Brain pericyte (primary cell): ENCODE measurements at regions not wholly inside any gene's neighbourhood (a gene's known extent, or its start where the extent isn't known, plus 50 kb on each side); places are given as distances from the start of the nearest gene placed in this dataset.

Source experiments
- DNase-seq: peaks from one replicate; pipeline ENCODE4 v3.0.0-alpha.2; 2012; ENCODE audit warnings: low read depth, low spot score

DNA sequence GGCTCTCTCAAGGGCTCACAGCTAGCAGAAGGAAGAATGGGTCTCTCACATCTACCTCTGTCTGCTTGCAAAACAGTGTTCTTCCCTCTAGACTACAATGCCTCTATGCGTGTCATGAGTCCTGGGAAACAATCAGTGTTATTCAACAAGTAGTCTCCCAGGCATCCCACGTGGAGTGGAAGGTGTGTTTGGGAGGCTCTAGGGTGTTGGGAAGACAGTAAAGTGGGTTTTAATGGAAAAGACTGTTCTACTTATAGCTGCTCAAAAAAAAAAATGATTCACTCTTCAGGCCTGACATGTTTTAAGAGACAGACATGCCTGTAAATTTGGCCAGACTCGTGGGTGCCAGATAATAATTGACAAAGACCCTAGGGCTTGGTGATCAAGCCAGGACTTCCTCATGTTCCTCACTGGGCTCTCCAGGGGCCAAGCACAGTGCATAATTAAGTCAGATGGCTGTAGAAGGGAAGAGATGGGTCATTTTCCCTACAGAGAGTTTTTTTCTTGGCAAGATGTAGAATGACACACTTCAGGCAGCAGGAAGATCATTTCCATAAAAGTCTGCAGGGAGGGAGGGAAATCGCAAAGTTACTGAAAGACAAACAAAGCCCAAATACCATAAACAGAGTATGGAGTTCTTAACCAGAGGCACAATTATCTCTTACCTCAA is 246.4 kb downstream of the ACTL7B start:
- DNase-seq = no peak

DNA sequence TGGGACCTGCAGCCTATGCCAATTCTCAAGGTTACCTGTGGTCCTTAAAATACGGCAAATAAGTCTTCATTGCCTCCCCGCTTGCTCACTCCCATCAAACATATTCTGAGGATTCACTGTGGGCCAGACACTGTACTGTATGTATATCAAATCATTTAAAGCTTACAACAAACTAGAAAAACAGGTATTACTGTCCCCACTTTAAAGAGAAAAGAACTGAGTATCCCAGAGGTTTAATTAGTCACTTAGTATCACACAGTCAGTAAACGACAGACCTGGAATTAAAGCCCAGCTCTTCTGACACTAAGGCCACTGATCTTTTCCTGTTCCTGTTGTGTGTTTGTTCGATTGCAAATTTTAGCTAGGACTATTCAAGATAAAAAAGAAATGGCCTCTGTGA is 248.2 kb downstream of the ACTL7B start:
- no peak for DNase-seq

DNA sequence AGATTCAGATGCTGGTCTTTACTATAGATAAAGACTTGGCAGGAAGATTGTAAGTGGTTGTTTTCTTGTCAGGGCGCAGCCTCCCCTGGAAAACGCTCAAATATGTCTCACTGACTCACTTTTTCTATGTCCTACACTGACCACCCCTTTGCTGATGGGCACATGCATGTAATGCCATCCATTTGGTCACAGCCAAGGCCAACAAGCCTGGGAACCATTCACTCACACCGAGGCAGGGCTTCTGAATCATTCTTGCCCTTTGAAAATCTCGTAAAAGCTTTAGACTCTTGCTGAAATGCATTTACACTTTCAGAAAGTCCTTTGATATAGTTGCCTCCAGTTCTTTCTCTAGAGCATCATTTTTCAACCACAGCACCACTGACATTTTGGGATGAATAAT is 249.4 kb downstream of the ACTL7B start:
- no peak for DNase-seq

DNA sequence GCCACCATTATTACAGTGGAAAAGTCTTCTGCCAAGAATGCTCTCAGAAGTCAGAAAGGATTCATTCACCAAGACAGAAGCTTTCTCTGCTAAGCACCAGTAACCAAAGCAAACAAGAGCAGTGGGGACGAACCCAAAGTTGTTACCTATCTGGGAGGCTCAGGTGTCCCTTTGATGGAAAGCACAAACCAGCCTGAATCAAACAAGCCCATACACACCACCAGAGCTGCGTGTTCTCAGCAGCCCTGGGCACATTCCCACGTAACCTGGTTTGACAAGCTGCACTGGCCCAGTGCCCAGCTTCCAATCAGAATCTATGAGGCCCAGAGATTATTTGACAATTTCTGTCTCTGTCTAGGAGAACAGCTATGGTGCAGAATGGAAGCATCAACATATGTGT is 252.6 kb downstream of the ACTL7B start:
- no peak for DNase-seq

DNA sequence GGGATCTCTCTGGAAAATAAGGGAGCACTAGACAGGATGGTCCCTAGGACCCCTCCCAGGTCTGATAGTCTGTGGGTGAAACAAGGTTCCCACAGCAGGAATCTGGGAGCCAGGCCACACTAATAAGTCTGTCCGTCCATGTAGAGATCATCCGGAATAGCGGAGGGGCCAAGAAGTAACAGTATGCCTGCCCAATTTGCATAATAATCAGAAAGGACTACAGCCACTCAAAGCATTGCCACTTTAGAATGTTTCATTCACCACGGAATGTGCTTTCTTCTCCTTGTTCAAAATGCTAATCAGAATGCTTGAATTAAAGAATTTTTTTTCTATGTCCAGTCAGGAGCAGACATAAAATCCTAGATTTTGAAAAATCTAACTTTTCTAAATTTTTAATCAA is 254.9 kb downstream of the ACTL7B start:
- no peak for DNase-seq

DNA sequence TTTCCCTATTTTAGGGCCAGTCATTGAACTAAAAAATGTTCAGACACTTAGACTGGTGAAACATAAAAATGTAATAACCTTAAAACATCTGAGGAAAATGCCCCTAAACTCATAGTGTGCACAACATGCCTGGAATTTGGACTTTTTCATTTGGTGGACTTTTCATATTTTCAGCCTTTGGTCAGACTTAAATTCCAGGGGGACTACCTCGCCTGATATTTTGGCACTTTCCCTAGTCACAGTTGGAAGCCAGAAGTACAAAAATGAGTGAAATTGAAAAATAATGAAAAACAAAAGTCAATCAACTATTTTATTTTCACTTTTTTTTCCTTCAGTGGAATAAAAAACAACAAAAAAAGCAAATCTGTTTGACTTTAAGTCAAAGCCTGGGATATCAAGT is 256.2 kb downstream of the ACTL7B start:
- DNase-seq = no peak

DNA sequence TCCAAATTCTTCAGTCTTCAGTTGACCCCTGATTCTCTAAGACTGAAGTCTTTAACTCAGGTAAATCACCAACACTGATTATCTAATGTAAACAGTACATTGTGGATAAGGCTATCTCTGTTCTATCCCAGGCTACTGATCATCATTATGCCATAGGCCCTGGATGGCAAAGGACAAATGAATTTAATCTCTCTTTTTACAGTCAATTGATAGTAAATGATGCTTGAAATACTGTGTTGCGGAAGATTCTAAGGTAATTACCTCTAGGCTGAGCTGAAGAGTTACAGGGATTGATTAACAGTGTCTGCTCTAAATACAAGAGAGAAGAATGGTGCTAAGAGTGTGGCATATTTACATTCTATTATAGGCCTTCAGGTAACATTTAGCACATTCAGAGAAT is 264.7 kb downstream of the ACTL7B start:
- DNase-seq = no peak

DNA sequence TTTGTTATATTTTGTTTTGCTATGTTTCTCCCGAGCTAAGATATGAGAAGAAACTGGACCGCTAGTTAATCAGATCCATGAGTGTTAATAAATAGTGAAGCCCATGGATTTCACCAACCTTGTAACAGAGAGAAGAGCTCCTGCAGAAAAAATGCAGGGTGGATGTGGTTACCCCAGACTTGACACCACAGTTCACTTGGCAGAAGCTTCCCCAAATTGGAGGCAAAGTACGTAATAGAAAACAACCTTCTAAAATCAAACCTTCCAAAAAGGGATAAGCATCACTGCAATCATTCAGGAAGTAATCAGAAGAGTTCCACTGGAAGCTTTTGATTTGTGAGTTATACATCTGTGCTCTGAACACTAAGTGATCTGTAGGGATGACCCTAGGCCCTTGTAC is 267.5 kb downstream of the ACTL7B start:
- DNase-seq = no peak

DNA sequence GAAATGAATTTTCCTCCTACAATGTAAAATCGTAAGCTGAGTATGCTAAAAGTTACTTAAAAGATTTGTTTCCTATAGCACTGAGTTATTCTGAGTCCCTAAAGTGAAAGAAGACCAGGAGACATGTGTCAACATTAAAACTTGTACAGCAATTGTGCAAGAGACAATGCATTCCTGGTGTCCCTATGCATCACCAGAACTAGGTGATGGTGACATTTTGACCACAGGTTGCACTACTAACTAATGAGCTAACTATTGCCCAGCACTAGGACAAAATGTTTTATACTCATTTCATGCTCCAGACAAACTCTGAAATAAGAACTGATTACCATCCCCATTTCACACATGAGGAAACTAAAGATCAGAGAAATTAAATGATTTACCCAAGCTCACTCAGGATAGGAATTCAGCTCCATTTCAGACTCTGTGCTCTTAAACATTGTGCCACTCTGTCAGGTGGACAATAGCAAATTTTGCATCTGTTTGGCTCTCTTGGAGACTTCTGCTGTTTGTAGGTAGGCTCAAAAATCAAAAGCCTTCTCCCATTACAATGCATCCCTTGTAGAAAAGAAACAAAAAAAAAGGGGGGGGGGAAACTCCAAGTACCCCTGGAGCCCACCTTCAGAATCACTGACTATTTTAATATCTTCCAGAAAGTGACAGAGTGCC is 269.2 kb downstream of the ACTL7B start:
- no peak for DNase-seq

DNA sequence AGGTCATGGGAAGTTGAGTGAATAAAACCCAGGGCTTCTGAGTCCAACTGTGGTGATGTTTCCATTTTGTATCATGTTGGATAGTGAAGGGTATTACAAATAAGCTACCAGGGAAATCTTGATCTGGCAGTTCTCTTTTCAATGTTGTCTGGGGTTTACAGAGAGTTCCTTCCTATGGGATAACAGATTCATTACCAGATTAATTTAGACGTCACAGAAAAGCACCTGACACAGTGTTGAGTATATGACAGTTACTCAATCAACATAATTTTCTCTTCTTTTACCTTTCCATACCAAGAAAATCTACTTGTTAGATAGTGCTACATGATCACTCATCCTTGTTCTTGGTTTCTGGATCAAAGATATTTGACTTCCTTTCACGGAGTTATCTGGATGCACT is 270.9 kb downstream of the ACTL7B start:
- DNase-seq = no peak

DNA sequence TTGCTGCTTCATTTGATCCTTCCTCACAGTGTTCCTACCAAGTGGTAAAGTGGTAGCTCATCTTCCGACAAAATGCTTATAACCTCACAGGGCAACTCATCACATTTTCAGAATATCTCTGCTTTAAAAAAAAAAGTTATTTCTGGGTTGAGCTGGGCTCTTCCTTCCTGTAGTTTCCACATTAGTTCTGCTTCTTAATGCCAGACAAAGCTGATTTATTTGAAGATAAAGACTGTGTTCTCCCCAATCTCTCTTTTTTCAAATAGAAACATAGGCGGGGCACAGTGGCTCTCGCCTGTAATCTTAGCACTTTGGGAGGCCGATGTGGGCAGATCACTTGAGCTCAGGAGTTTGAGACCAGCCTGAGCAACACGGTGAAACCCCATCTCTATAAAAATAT is 273.1 kb downstream of the ACTL7B start:
- no peak for DNase-seq

DNA sequence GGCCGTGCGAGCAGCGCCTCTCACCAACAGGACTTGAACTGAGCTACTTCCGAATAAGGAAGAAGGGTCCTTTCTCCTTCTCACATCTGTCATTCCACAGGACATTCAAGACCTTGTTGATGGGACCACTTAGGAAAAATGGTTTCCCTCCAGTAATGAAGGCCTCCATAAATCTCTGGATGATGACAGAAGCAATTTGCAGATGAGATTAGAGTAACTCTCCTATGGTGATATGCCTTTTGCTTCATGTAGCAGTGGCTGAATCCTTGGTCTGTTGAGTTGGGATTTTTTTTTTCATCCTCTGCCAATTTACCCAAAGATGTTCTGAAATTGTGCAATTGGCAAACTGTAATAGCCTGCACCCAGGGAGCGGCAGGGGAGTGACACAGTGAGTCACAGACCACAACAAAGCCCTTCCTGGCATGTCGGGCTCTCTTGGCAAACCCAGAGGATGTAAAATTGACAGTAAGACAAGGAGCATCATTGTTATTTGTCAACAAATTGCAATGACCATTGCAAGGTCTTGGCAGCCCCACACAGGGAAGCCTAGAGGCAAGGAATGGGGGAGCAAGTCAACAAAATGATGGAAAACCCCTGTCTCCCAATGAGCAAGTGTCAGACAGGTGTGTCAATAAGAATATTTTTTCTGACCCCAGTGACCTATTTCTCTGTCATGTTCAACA is 275.9 kb downstream of the ACTL7B start:
- no peak for DNase-seq

DNA sequence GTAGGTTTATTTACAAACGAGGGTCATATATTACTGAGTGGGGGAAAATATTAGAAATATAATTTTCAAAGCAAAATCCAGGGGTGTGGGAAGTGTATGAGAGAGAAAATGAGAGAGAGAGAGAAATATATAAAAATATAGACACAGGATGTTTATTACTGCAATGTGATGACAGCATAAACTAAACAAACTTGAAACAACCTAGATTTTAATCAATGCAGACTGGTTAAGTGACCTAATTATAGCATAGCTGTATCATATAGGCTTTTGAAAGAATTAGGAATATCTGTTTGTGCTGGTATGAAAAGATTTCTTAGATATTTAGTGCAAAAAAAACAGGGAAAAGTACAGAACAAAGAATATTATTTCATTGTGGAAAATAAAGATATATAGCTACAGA is 280.5 kb downstream of the ACTL7B start:
- DNase-seq = no peak

DNA sequence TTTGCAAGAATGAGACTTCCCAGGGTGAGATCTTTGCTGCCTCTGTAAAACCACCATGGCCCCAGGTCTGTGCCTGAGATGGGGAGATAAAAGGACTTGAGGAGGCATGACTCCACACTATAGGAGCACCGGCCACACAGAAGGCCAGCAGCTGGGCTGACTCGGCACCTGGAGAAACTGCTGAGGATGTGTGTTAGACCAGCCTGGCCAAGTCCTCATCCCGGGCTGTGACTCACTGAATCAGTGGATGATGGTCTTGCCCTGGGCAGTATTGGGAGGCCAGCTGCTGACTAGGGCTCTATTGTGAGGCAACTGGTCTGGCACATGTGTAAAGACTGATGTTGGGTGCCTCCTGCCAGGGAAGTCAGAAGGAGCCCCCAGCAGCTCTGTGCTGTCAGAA is 286.2 kb downstream of the ACTL7B start:
- no peak for DNase-seq

DNA sequence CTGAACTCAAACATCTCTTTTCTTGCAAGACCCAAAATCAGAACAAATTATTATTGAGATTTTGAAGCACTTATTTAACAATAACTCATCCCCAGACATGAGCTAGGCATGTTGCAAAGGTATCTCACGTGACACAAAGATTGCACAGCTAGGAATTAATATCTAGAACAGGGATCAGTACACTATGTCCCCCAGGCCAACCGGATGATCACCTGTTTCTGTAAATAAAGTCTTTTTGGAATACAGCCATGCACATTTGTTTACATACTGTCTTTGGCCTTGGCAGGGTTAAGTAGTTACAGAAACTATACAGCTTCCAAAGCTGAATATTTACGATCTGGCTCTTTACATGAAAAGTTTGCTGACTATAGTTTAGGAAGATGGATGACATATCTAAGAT is 287.7 kb downstream of the ACTL7B start:
- no peak for DNase-seq

DNA sequence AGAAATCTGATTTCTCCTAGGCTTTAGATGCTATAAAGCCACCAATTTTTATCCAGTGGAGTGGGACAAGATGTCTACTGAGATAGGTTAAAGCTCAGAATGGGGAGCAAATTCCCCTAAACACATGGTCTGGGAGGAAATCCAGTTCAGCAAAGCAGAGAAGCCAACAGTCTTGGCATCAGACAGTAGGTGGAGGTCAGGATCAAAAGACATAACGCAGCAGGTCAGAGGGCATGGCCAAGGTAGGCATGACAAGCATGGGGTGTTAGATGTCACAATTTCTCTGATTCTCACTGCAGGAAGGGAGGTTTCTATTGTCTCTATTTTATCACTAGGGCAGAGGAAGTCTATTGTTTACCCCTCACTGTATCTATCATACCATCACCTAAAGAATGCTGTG is 288.2 kb downstream of the ACTL7B start:
- no peak for DNase-seq

DNA sequence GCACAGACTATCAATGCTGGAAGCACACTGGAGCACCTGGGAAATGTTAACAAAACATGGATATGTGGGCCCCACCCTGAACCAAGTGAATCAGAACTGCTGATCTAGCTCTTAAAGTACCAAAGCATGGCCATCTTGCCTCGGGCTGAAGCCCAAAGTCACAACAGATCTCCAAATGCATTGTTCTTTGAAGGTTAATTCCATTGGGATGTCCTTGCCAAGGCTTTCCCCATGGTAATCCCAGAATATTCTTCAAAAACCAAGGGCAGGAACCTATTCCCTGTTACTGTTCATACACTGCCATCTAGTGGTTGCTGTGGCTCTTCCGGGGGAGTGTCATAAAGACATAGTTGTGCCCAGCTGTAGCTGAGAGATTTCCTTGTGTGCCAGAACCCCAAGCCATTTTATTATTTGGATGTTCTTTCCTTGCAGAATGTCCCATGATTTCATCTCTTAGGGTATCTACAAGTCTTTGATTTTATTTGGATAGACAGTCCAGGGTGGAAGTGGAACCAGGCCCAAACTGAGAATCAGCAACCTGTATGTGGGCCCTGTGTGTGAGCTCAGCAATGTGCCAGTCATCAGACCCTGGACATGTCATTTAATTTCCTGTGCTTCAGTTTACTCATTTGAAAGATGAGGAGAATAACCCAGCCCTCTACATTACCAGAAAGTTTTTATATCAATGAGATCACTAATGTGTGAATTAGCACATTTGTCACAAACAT is 290.0 kb downstream of the ACTL7B start:
- peak; percentile 27 for DNase-seq

DNA sequence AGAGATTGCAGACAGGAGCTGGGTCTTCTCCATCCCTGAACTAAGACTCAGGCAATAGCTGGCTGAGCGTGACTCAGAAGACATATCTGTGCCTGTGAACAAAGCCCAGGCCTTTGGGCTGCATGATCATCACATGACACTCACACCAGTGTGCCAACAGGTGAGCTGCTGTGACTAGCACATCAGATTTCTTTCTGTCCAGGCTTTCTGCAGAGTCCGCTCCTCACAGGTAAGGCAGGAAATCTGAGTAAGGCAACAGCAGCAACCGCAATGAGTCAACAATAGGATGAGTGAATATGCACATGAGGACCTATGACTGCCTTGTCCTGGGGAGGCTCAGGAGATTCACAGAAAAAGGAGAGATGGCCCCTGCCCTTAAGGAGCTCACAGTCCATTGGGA is 293.6 kb downstream of the ACTL7B start:
- DNase-seq = no peak

DNA sequence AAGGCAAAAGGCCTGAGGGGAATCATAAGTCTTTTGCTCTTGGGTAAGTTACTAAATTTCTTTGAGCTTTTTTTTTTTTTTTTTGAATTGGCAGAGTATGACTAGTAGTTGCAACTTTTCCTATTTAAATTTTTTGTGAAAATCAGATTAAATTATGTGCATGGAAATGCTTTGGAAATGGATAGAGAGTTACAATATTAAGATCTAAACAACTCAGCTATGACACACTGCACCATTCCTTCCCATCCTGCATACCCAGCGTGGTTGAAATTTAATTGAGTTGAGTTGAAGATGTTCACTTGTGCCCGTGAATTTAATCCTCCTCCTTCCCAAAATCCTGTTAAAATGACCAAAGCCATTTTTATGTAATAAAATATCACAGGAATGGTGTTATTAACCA is 296.4 kb downstream of the ACTL7B start:
- DNase-seq = no peak

DNA sequence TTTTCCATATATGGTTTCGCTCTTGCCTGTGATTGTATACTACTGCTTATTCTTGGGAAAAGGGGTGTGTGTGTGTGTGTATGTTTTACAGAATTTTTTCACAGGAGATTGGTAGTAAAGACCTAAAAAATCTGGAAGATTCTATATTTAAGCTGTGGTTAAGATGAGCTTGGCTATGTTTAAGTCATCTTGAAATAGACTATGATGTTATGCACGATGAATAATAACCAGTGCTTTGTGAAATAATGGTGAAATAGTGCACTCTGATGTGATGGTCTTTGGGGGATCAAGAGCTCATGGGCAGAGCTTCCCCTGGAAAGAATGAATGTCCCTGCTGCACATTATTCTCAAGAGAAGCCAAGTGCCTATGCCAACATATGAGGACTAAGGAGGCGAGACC is 301.0 kb downstream of the ACTL7B start:
- no peak for DNase-seq

DNA sequence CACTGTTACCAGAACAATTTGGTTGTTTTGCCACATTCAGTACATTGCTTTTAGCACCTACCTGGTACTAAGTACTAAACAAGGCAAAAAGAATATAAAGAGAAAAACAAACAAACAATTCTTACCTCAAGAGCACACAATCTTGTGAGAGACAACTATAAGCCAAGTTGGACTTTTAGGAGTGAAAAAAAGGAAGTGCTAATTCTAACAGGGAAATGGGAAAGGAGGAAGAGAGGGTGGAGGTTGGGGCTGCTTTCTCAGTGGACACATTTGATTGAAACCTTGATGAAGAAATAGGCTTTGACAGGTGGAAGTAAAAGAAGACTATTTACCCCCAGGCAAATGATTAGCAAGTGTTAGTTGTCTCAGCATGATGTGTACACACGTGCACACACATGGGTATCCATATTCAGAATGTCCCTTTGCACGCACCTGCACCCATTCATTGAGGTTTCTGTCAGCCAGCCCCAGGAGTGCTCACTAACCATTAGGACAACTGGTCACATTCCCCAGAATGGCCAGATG is 302.6 kb downstream of the ACTL7B start:
- no peak for DNase-seq

DNA sequence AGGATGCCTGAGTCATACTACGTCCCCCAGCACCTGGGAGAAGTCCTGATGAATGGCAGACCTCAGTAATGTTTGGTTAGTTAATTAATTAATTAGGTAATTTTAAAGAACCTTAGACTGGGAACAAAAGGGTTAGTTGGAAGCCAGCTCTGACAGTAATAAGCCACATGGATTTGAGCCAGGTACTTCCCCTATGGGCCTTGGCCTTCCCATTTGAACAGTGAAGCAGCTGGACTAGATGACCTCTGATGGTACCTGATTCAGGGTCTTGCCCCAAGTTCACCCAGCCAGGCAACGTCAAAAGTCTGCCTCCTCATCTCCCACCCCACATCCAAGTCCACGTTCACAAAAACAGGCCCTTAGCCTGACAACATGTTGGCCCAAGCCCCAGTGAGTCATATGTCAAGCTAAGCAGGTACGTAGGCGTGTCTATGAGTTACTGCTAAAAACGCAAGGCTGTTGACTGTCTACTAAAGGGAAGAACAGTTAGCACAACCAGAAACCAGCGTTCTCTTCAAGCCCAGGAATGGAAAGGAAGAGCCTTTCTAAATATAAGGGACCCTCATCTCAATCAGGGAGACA is 303.2 kb downstream of the ACTL7B start:
- DNase-seq = no peak
